ENCODE measurements at regions not wholly inside any gene's neighbourhood (a gene's known extent, or its start where the extent isn't known, plus 50 kb on each side); places are given as distances from the start of the nearest gene placed in this dataset.

- no peak for TF ChIP-seq ZNF592 (IDR thresholded peaks at IDR 0.05)
- TF ChIP-seq JUNB (IDR thresholded peaks at IDR 0.05) = no peak
- TF ChIP-seq IRF5 (IDR thresholded peaks at IDR 0.05; ENCODE audit: borderline replicate concordance) = no peak
Observed at GRCh38 chr1:70915258-70916033, 132.2 kb downstream of the PTGER3 start (continued).

- DNase-seq (ENCODE audit: low read depth, low spot score) (no peak), FAIRE-seq (no peak), ATAC-seq (no peak)
- intact Hi-C loops (cut with micrococcal nuclease; ENCODE audit: unreplicated experiment) = no loop called here
- BruUV-seq (replicated peaks) = no TSS peak
- no peak overlapping the region for H3K27ac ChIP-seq (ENCODE audit: control insufficient read depth, insufficient read depth)
- no peak overlapping the region for H3K4me2 ChIP-seq (ENCODE audit: control insufficient read depth, insufficient read depth)
- H3K36me3 ChIP-seq (ENCODE audit: control insufficient read depth in 2 of 2, insufficient read depth in 2 of 2, low read length in 1 of 2) = no peaks in the 10 kb centered on the region
- WGBS (ENCODE audit: insufficient coverage, insufficient replicate concordance, low lambda C conversion rate, missing lambda C conversion rate) = 0% methylated on average over 2 of the region's 2 CpGs
- H3K79me2 ChIP-seq (ENCODE audit: control insufficient read depth, insufficient read depth, low read length) = no peaks in the 10 kb centered on the region
- no peaks in the 10 kb centered on the region for H4K20me1 ChIP-seq (ENCODE audit: control insufficient read depth, insufficient read depth)
- SMC1A ChIA-PET (ENCODE audit: uncharacterized antibody, unreplicated experiment) = no interaction called here
- no peaks in the 10 kb centered on the region for H3K9me3 ChIP-seq (replicated peaks; ENCODE audit: control insufficient read depth, insufficient read depth, low read length)
- no peak overlapping the region for H3K4me3 ChIP-seq
- no peak overlapping the region for H3K9ac ChIP-seq (ENCODE audit: control insufficient read depth, insufficient read depth, low read length)
- CTCF ChIA-PET = no interaction called here
- no peak overlapping the region for H2AFZ ChIP-seq (ENCODE audit: control insufficient read depth, low read depth, low read length)
- TF ChIP-seq SMARCA5 (IDR thresholded peaks at IDR 0.05) (no peak), STAT3 (IDR thresholded peaks at IDR 0.05; ENCODE audit: low read depth, low read length) (no peak), ZSCAN29 (IDR thresholded peaks at IDR 0.05) (no peak), BRCA1 (IDR thresholded peaks at IDR 0.05; ENCODE audit: low read depth, low read length) (no peak)
- in situ Hi-C loops (cut with MboI) = no loop called here
- POLR2A ChIA-PET = no interaction called here
- RAD21 ChIA-PET (ENCODE audit: unreplicated experiment) = no interaction called here
- H3K4me1 ChIP-seq (ENCODE audit: control insufficient read depth, insufficient read depth, low read length) = no peaks in the 10 kb centered on the region
- H3K27me3 ChIP-seq (replicated peaks in 1 of 2; ENCODE audit: control insufficient read depth in 2 of 2, insufficient read depth in 2 of 2, low read length in 1 of 2) = no peaks in the 10 kb centered on the region
Observed at GRCh38 chr1:70916034-70916427, 131.6 kb downstream of the PTGER3 start.

All from GM12878 (cell line).